ENCODE measurements at regions not wholly inside any gene's neighbourhood (a gene's known extent, or its start where the extent isn't known, plus 50 kb on each side); places are given as distances from the start of the nearest gene placed in this dataset.

- Mint-ChIP-seq H3K36me3 (ENCODE audit: insufficient read depth in 2 of 2) (no peaks in the 10 kb centered on the region), H3K4me1 (ENCODE audit: low read depth) (no peaks in the 10 kb centered on the region), H3K4me3 (no peak overlapping the region), H3K27ac (no peak overlapping the region), H3K9me3 (peaks cover 4 to 13% of the 10 kb centered on the region in 2 donors), H3K27me3 (ENCODE audit: low read depth) (no peaks in the 10 kb centered on the region)
- no peak for ATAC-seq (replicated peaks in 1 of 2)
- DNase-seq, result no peak
Measured at GRCh38 chr20:11581271-11581670, 336.4 kb upstream of the BTBD3 start.

GRCh38 chr20:11582060-11582459 is 335.6 kb upstream of the BTBD3 start:
- no peak overlapping the region for H3K4me3 Mint-ChIP-seq
- DNase-seq (no peak), ATAC-seq (replicated peaks in 1 of 2) (no peak)
- peaks cover 5 to 11% of the 10 kb centered on the region in 2 donors for H3K9me3 Mint-ChIP-seq
- no peaks in the 10 kb centered on the region for H3K4me1 Mint-ChIP-seq (ENCODE audit: low read depth)
- H3K36me3 Mint-ChIP-seq (ENCODE audit: insufficient read depth in 2 of 2), result no peaks in the 10 kb centered on the region
- no peak overlapping the region for H3K27ac Mint-ChIP-seq
- no peaks in the 10 kb centered on the region for H3K27me3 Mint-ChIP-seq (ENCODE audit: low read depth)

GRCh38 chr20:11585752-11586352 is 331.8 kb upstream of the BTBD3 start:
- no peak for ATAC-seq (replicated peaks in 1 of 2)
- no peaks in the 10 kb centered on the region for H3K36me3 Mint-ChIP-seq (ENCODE audit: insufficient read depth in 2 of 2)

GRCh38 chr20:11588875-11589274 is 328.8 kb upstream of the BTBD3 start:
- Mint-ChIP-seq H3K4me1 (ENCODE audit: low read depth) (no peaks in the 10 kb centered on the region), H3K9me3 (peaks cover 3 to 14% of the 10 kb centered on the region in 2 donors), H3K27me3 (ENCODE audit: low read depth) (no peaks in the 10 kb centered on the region), H3K27ac (no peak overlapping the region), H3K36me3 (ENCODE audit: insufficient read depth in 2 of 2) (no peaks in the 10 kb centered on the region), H3K4me3 (no peak overlapping the region)
- DNase-seq (no peak), ATAC-seq (replicated peaks in 1 of 2) (no peak)

More at GRCh38 chr20:11585752-11586352, 331.8 kb upstream of the BTBD3 start:
- no peaks in the 10 kb centered on the region for H3K4me1 Mint-ChIP-seq (ENCODE audit: low read depth)
- DNase-seq, result no peak
- H3K27ac Mint-ChIP-seq, result no peak overlapping the region
- no peaks in the 10 kb centered on the region for H3K27me3 Mint-ChIP-seq (ENCODE audit: low read depth)
- no peak overlapping the region for H3K4me3 Mint-ChIP-seq
- H3K9me3 Mint-ChIP-seq, result peaks cover 7 to 8% of the 10 kb centered on the region in 2 donors

GRCh38 chr20:11591965-11592364 is 325.7 kb upstream of the BTBD3 start:
- H3K4me3 Mint-ChIP-seq, result no peak overlapping the region
- H3K9me3 Mint-ChIP-seq, result peaks cover 4 to 16% of the 10 kb centered on the region in 2 donors
- ATAC-seq (replicated peaks in 1 of 2) (no peak), DNase-seq (no peak)
- H3K4me1 Mint-ChIP-seq (ENCODE audit: low read depth), result no peaks in the 10 kb centered on the region
- no peaks in the 10 kb centered on the region for H3K36me3 Mint-ChIP-seq (ENCODE audit: insufficient read depth in 2 of 2)
- H3K27me3 Mint-ChIP-seq (ENCODE audit: low read depth), result no peaks in the 10 kb centered on the region
- no peak overlapping the region for H3K27ac Mint-ChIP-seq

- H3K4me3 Mint-ChIP-seq, result no peak overlapping the region
- peaks cover 5 to 8% of the 10 kb centered on the region in 2 donors for H3K9me3 Mint-ChIP-seq
- no peak for ATAC-seq (replicated peaks in 1 of 2)
- no peak overlapping the region for H3K27ac Mint-ChIP-seq
- H3K27me3 Mint-ChIP-seq (ENCODE audit: low read depth), result no peaks in the 10 kb centered on the region
- DNase-seq, result no peak
- no peaks in the 10 kb centered on the region for H3K36me3 Mint-ChIP-seq (ENCODE audit: insufficient read depth in 2 of 2)
- H3K4me1 Mint-ChIP-seq (ENCODE audit: low read depth), result no peaks in the 10 kb centered on the region
Measured at GRCh38 chr20:11604339-11604738, 313.4 kb upstream of the BTBD3 start.

GRCh38 chr20:11607047-11607446 is 310.6 kb upstream of the BTBD3 start:
- no peak overlapping the region for H3K27ac Mint-ChIP-seq
- H3K27me3 Mint-ChIP-seq (ENCODE audit: low read depth), result no peaks in the 10 kb centered on the region
- H3K9me3 Mint-ChIP-seq, result peaks cover 5 to 7% of the 10 kb centered on the region in 2 donors
- H3K4me3 Mint-ChIP-seq, result no peak overlapping the region
- no peak for DNase-seq
- H3K4me1 Mint-ChIP-seq (ENCODE audit: low read depth), result no peaks in the 10 kb centered on the region
- ATAC-seq (replicated peaks in 1 of 2), result no peak
- peaks cover 0 to 2% of the 10 kb centered on the region in 2 donors for H3K36me3 Mint-ChIP-seq (ENCODE audit: insufficient read depth in 2 of 2)

GRCh38 chr20:11608736-11609135 is 309.0 kb upstream of the BTBD3 start:
- no peak for DNase-seq
- H3K27me3 Mint-ChIP-seq (ENCODE audit: low read depth), result no peaks in the 10 kb centered on the region
- peaks cover 0 to 2% of the 10 kb centered on the region in 2 donors for H3K36me3 Mint-ChIP-seq (ENCODE audit: insufficient read depth in 2 of 2)
- no peak overlapping the region for H3K27ac Mint-ChIP-seq
- no peak overlapping the region for H3K4me3 Mint-ChIP-seq
- H3K9me3 Mint-ChIP-seq, result peaks cover 5 to 7% of the 10 kb centered on the region in 2 donors
- ATAC-seq (replicated peaks in 1 of 2), result no peak
- no peaks in the 10 kb centered on the region for H3K4me1 Mint-ChIP-seq (ENCODE audit: low read depth)

GRCh38 chr20:11624704-11625103 is 293.0 kb upstream of the BTBD3 start:
- Mint-ChIP-seq H3K9me3 (peaks cover 0 to 5% of the 10 kb centered on the region in 2 donors), H3K27me3 (ENCODE audit: low read depth) (no peaks in the 10 kb centered on the region), H3K27ac (no peak overlapping the region), H3K36me3 (ENCODE audit: insufficient read depth in 2 of 2) (no peaks in the 10 kb centered on the region), H3K4me1 (ENCODE audit: low read depth) (no peaks in the 10 kb centered on the region), H3K4me3 (no peak overlapping the region)
- no peak for ATAC-seq (replicated peaks in 1 of 2)
- DNase-seq, result no peak

- peaks cover 0 to 6% of the 10 kb centered on the region in 2 donors for H3K9me3 Mint-ChIP-seq
- H3K4me1 Mint-ChIP-seq (ENCODE audit: low read depth), result no peaks in the 10 kb centered on the region
- H3K4me3 Mint-ChIP-seq, result no peak overlapping the region
- no peak for ATAC-seq (replicated peaks in 1 of 2)
- H3K36me3 Mint-ChIP-seq (ENCODE audit: insufficient read depth in 2 of 2), result peaks cover 0 to 1% of the 10 kb centered on the region in 2 donors
- H3K27ac Mint-ChIP-seq, result no peak overlapping the region
- DNase-seq, result no peak
- H3K27me3 Mint-ChIP-seq (ENCODE audit: low read depth), result no peaks in the 10 kb centered on the region
Measured at GRCh38 chr20:11626551-11626950, 291.1 kb upstream of the BTBD3 start.

GRCh38 chr20:11642866-11643265 is 274.8 kb upstream of the BTBD3 start:
- Mint-ChIP-seq H3K4me3 (no peak overlapping the region), H3K27ac (no peak overlapping the region), H3K4me1 (ENCODE audit: low read depth) (no peaks in the 10 kb centered on the region), H3K36me3 (ENCODE audit: insufficient read depth in 2 of 2) (no peaks in the 10 kb centered on the region), H3K27me3 (ENCODE audit: low read depth) (no peaks in the 10 kb centered on the region), H3K9me3 (peaks cover 3% of the 10 kb centered on the region in 2 donors)
- ATAC-seq (replicated peaks in 1 of 2) (no peak), DNase-seq (no peak)

GRCh38 chr20:11646359-11646758 is 271.3 kb upstream of the BTBD3 start:
- DNase-seq, result no peak
- H3K27ac Mint-ChIP-seq, result no peak overlapping the region

GRCh38 chr20:11650566-11650965 is 267.1 kb upstream of the BTBD3 start:
- Mint-ChIP-seq H3K27ac (no peak overlapping the region), H3K4me3 (no peak overlapping the region), H3K4me1 (ENCODE audit: low read depth) (no peaks in the 10 kb centered on the region), H3K27me3 (ENCODE audit: low read depth) (no peaks in the 10 kb centered on the region), H3K9me3 (peaks cover 3 to 4% of the 10 kb centered on the region in 2 donors), H3K36me3 (ENCODE audit: insufficient read depth in 2 of 2) (no peaks in the 10 kb centered on the region)
- no peak for DNase-seq
- no peak for ATAC-seq (replicated peaks in 1 of 2)

More at GRCh38 chr20:11646359-11646758, 271.3 kb upstream of the BTBD3 start:
- Mint-ChIP-seq H3K27me3 (ENCODE audit: low read depth) (no peaks in the 10 kb centered on the region), H3K4me1 (ENCODE audit: low read depth) (no peaks in the 10 kb centered on the region), H3K36me3 (ENCODE audit: insufficient read depth in 2 of 2) (no peaks in the 10 kb centered on the region), H3K9me3 (peaks cover 4% of the 10 kb centered on the region in 2 donors), H3K4me3 (no peak overlapping the region)
- no peak for ATAC-seq (replicated peaks in 1 of 2)

GRCh38 chr20:11651138-11651537 is 266.6 kb upstream of the BTBD3 start:
- H3K9me3 Mint-ChIP-seq, result peaks cover 3 to 4% of the 10 kb centered on the region in 2 donors
- H3K4me1 Mint-ChIP-seq (ENCODE audit: low read depth), result no peaks in the 10 kb centered on the region
- ATAC-seq (replicated peaks in 1 of 2) (no peak), DNase-seq (no peak)
- no peaks in the 10 kb centered on the region for H3K27me3 Mint-ChIP-seq (ENCODE audit: low read depth)
- H3K4me3 Mint-ChIP-seq, result no peak overlapping the region
- H3K36me3 Mint-ChIP-seq (ENCODE audit: insufficient read depth in 2 of 2), result no peaks in the 10 kb centered on the region
- H3K27ac Mint-ChIP-seq, result no peak overlapping the region

All from activated T-cell treated with anti-CD3 and anti-CD28 coated beads, Interleukin-2, amount 50 U/mL, for 72 hours (primary cell).